Osteoblast (primary cell): ENCODE measurements at regions not wholly inside any gene's neighbourhood (a gene's known extent, or its start where the extent isn't known, plus 50 kb on each side); places are given as distances from the start of the nearest gene placed in this dataset.

ENCODE experiments used
- DNase-seq: peaks from one replicate; pipeline ENCODE4 v3.0.0; 2011; ENCODE audit warnings: low spot score, mixed read lengths; ENCODE audit not compliant: insufficient read length; ENCODE audit errors: missing footprints
- H2AFZ ChIP-seq: 2 replicates; pipeline ENCODE4 v1.6.0; 2011; ENCODE audit warnings: mild to moderate bottlenecking, low read length
- H3K27ac ChIP-seq: 2 replicates; pipeline ENCODE4 v1.5.1; 2011; ENCODE audit warnings: mild to moderate bottlenecking, low read depth, low read length, moderate library complexity
- H3K27me3 ChIP-seq: 2 replicates; pipeline ENCODE4 v1.6.0; 2012; ENCODE audit warnings: mild to moderate bottlenecking, control low read depth, inconsistent platforms, low read length, moderate library complexity; ENCODE audit not compliant: insufficient read depth
- H3K36me3 ChIP-seq: 2 replicates; pipeline ENCODE4 v1.5.1; 2011; ENCODE audit warnings: mild to moderate bottlenecking, low read length, control low read depth, moderate library complexity; ENCODE audit not compliant: insufficient read depth
- H3K4me1 ChIP-seq: 2 replicates; pipeline ENCODE4 v1.5.1; 2011; ENCODE audit warnings: mild to moderate bottlenecking, low read length, control low read depth, moderate library complexity; ENCODE audit not compliant: insufficient read depth
- H3K4me2 ChIP-seq: 2 replicates; pipeline ENCODE4 v1.6.0; 2011; ENCODE audit warnings: mild to moderate bottlenecking, low read length; ENCODE audit not compliant: insufficient read depth
- H3K4me3 ChIP-seq: fragments of 200-600 bp; sonication (generic); 3 replicates; pipeline ENCODE4 v1.5.1; 2012; ENCODE audit warnings: mild to moderate bottlenecking, low read length, inconsistent platforms; ENCODE audit not compliant: insufficient read depth
- H3K79me2 ChIP-seq: 2 replicates; pipeline ENCODE4 v1.6.0; 2012; ENCODE audit warnings: mild to moderate bottlenecking, low read length, control low read depth, inconsistent platforms; ENCODE audit not compliant: insufficient read depth
- H3K9me3 ChIP-seq: 2 replicates; pipeline ENCODE4 v1.5.1; 2011; ENCODE audit warnings: low read depth, low read length, control low read depth
- H4K20me1 ChIP-seq: 2 replicates; pipeline ENCODE4 v1.6.0; 2012; ENCODE audit warnings: mild to moderate bottlenecking, low read length, control low read depth; ENCODE audit not compliant: insufficient read depth
- CTCF ChIP-seq: IDR thresholded peaks from 2 replicates; pipeline ENCODE4 v1.5.1; 2011; ENCODE audit warnings: mild to moderate bottlenecking, low read depth, low read length, moderate library complexity; ENCODE audit errors: extremely low read depth

GRCh38 chr10:28434063-28434462, 98.9 kb upstream of the WAC start:
- no peaks in the 10 kb centered on the region for H4K20me1 ChIP-seq
- no peak overlapping the region for H2AFZ ChIP-seq
- H3K4me2 ChIP-seq = no peak overlapping the region
- peaks cover 3% of the 10 kb centered on the region for H3K4me1 ChIP-seq
- no peak for TF ChIP-seq CTCF
- no peak for DNase-seq
- H3K27ac ChIP-seq = no peak overlapping the region
- no peaks in the 10 kb centered on the region for H3K9me3 ChIP-seq
- H3K27me3 ChIP-seq = peaks cover 9% of the 10 kb centered on the region
- H3K4me3 ChIP-seq = no peak overlapping the region
- H3K79me2 ChIP-seq = no peaks in the 10 kb centered on the region
- H3K36me3 ChIP-seq = no peaks in the 10 kb centered on the region

GRCh38 chr10:28442403-28442802, 90.5 kb upstream of the WAC start:
- no peaks in the 10 kb centered on the region for H3K9me3 ChIP-seq
- no peaks in the 10 kb centered on the region for H4K20me1 ChIP-seq
- peaks cover 10% of the 10 kb centered on the region for H3K27me3 ChIP-seq
- H3K79me2 ChIP-seq = no peaks in the 10 kb centered on the region
- H3K27ac ChIP-seq = no peak overlapping the region
- DNase-seq = no peak
- no peak overlapping the region for H3K4me3 ChIP-seq
- no peak for TF ChIP-seq CTCF
- H3K4me2 ChIP-seq = no peak overlapping the region
- H3K36me3 ChIP-seq = no peaks in the 10 kb centered on the region
- H2AFZ ChIP-seq = no peak overlapping the region
- no peaks in the 10 kb centered on the region for H3K4me1 ChIP-seq

GRCh38 chr10:28444031-28444430, 88.9 kb upstream of the WAC start:
- Histone ChIP-seq H3K79me2 (no peaks in the 10 kb centered on the region), H3K4me2 (no peak overlapping the region), H3K27ac (no peak overlapping the region), H3K9me3 (no peaks in the 10 kb centered on the region), H3K4me1 (no peaks in the 10 kb centered on the region), H3K4me3 (no peak overlapping the region), H3K27me3 (peaks cover 6% of the 10 kb centered on the region), H4K20me1 (no peaks in the 10 kb centered on the region), H2AFZ (no peak overlapping the region), H3K36me3 (no peaks in the 10 kb centered on the region)
- no peak for TF ChIP-seq CTCF
- DNase-seq = no peak

GRCh38 chr10:28445516-28445915, 87.4 kb upstream of the WAC start:
- no peak for TF ChIP-seq CTCF
- Histone ChIP-seq H4K20me1 (no peaks in the 10 kb centered on the region), H3K79me2 (no peaks in the 10 kb centered on the region), H3K27me3 (peaks cover 9% of the 10 kb centered on the region), H3K4me2 (no peak overlapping the region), H3K4me1 (no peaks in the 10 kb centered on the region), H3K9me3 (no peaks in the 10 kb centered on the region), H2AFZ (no peak overlapping the region), H3K27ac (no peak overlapping the region), H3K36me3 (no peaks in the 10 kb centered on the region), H3K4me3 (no peak overlapping the region)
- no peak for DNase-seq
